ENCODE measurements at regions not wholly inside any gene's neighbourhood (a gene's known extent, or its start where the extent isn't known, plus 50 kb on each side); places are given as distances from the start of the nearest gene placed in this dataset.
A peak's percentile ranks its signal among the peaks of the same experiment; 100 is the strongest.

DNA sequence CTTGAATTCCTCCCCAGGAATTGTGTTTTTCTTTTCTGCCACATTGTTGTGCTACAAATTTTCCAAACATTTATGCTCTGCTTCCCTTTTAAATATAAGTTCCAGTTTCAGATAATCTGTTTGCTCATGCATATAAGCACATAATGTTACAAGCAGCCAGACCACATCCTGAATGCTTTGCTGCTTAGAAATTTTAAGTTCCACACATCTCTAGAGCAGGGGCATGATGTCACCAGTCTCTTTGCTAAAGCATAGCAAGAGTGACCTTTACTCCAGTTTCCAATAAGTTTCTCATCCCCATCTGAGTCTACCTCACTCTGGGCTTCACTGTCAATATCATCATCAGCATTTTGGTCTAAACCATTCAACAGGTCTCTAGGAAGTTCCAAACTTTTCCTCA, 932.5 kb downstream of the SH3BGRL start:
- H3K4me3 Mint-ChIP-seq, result peak overlapping the region; percentile 14
- peaks cover 6 to 10% of the 10 kb centered on the region in 2 donors for H3K4me1 Mint-ChIP-seq (ENCODE audit: low read depth in 2 of 2)
- peaks cover 9% of the 10 kb centered on the region for H3K9me3 Mint-ChIP-seq
- ATAC-seq (no peak), DNase-seq (ENCODE audit: low spot score) (no peak)
- no peak overlapping the region for H3K27ac Mint-ChIP-seq
- peaks cover 6% of the 10 kb centered on the region for H3K36me3 Mint-ChIP-seq
- peaks cover 0 to 2% of the 10 kb centered on the region in 2 donors for H3K27me3 Mint-ChIP-seq

GRCh38 chrX:82141942-82142341, 940.0 kb downstream of the SH3BGRL start:
- ATAC-seq (no peak), DNase-seq (ENCODE audit: low spot score) (no peak)
- Mint-ChIP-seq H3K9me3 (peaks cover 4% of the 10 kb centered on the region), H3K27me3 (peaks cover 0 to 3% of the 10 kb centered on the region in 2 donors), H3K27ac (no peak overlapping the region), H3K4me3 (no peak overlapping the region), H3K36me3 (peaks cover 7% of the 10 kb centered on the region), H3K4me1 (ENCODE audit: low read depth in 2 of 2) (peaks cover 0 to 15% of the 10 kb centered on the region in 2 donors)

DNA sequence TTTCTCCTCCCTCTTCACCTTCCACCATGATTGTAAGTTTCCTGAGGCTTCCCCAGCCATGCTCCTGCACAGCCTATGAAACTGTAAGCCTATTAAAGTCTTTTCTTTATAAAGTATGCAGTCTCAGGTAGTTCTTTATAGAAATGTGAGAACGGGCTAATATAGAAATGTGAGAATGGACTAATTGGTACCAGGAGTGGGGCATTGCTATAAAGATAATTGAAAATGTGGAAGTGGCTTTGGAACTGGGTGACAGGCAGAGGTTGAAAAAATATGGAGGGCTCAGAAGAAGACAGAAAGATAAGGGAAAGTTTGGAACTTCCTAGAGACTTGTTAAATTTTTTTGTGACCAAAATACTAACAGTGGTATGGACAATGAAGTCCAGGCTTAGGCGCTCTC, 959.3 kb downstream of the SH3BGRL start:
- no peak overlapping the region for H3K27ac Mint-ChIP-seq
- no peaks in the 10 kb centered on the region for H3K4me1 Mint-ChIP-seq (ENCODE audit: low read depth in 2 of 2)
- no peak for ATAC-seq
- H3K9me3 Mint-ChIP-seq, result peaks cover 6% of the 10 kb centered on the region
- no peaks in the 10 kb centered on the region for H3K27me3 Mint-ChIP-seq
- no peak for DNase-seq (ENCODE audit: low spot score)
- H3K36me3 Mint-ChIP-seq, result peaks cover 6% of the 10 kb centered on the region
- H3K4me3 Mint-ChIP-seq, result no peak overlapping the region

GRCh38 chrX:82163701-82164100, 961.8 kb downstream of the SH3BGRL start:
- ATAC-seq (no peak), DNase-seq (ENCODE audit: low spot score) (no peak)
- no peak overlapping the region for H3K27ac Mint-ChIP-seq
- peaks cover 11% of the 10 kb centered on the region for H3K36me3 Mint-ChIP-seq
- H3K4me1 Mint-ChIP-seq (ENCODE audit: low read depth in 2 of 2), result no peaks in the 10 kb centered on the region
- peaks cover 0 to 5% of the 10 kb centered on the region in 2 donors for H3K27me3 Mint-ChIP-seq
- no peak overlapping the region for H3K4me3 Mint-ChIP-seq
- peaks cover 14% of the 10 kb centered on the region for H3K9me3 Mint-ChIP-seq

GRCh38 chrX:82196866-82197265, 995.0 kb downstream of the SH3BGRL start:
- Mint-ChIP-seq H3K9me3 (no peaks in the 10 kb centered on the region), H3K36me3 (peaks cover 11% of the 10 kb centered on the region), H3K27me3 (no peaks in the 10 kb centered on the region), H3K27ac (no peak overlapping the region), H3K4me3 (no peak overlapping the region), H3K4me1 (ENCODE audit: low read depth in 2 of 2) (no peaks in the 10 kb centered on the region)
- DNase-seq (ENCODE audit: low spot score) (no peak), ATAC-seq (peak in 1 of 2 donors; percentile 56)

- Mint-ChIP-seq H3K27ac (no peak overlapping the region), H3K4me1 (ENCODE audit: low read depth in 2 of 2) (no peaks in the 10 kb centered on the region), H3K9me3 (peaks cover 3% of the 10 kb centered on the region), H3K4me3 (no peak overlapping the region), H3K27me3 (no peaks in the 10 kb centered on the region), H3K36me3 (no peaks in the 10 kb centered on the region)
- ATAC-seq (no peak), DNase-seq (ENCODE audit: low spot score) (no peak)
Observed at GRCh38 chrX:82208975-82209374, 1007.1 kb downstream of the SH3BGRL start.

DNA sequence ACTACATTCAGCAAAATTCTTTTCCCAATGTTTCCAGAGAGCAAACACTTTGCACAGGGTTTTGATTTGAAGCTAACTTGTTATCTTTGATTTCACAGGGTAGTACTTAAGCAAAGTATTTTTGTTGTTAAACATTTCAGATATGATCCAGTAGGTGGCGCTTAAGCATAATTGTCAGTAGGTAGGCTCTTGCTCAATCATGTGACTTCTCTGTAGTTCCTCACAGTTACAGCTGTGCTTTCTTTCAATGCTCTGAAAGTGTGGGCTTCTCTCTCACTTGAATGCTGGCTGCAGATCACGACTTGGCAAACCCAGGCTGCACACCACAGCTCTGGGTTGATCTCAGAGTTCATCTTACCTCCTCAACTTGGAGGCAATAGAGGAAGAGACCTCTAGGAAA, 1016.5 kb downstream of the SH3BGRL start:
- H3K4me3 Mint-ChIP-seq, result no peak overlapping the region
- ATAC-seq (no peak), DNase-seq (ENCODE audit: low spot score) (no peak)
- no peaks in the 10 kb centered on the region for H3K36me3 Mint-ChIP-seq
- peaks cover 0 to 3% of the 10 kb centered on the region in 2 donors for H3K27me3 Mint-ChIP-seq
- H3K4me1 Mint-ChIP-seq (ENCODE audit: low read depth in 2 of 2), result peaks cover 0 to 2% of the 10 kb centered on the region in 2 donors
- H3K27ac Mint-ChIP-seq, result no peak overlapping the region
- peaks cover 5% of the 10 kb centered on the region for H3K9me3 Mint-ChIP-seq

DNA sequence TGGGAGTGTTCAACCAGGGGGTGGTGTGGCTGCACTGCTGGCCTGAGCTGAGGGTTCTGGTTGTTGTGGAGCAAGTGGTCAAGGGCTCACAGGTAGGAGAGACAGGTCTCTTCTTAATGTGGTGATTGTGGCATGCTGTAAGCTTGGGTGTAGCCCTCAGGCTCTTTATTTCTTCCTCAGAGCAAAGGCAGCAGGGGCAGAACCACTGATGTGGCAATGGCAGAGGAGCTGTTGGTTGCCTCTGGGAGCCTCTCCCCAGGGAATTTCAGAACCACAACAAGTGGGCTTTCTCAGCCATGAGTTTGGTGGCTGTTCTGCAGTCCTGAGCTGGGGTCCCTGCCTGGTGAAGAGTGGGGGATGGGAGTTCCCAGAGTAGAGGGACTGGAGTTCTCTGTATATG, 1017.2 kb downstream of the SH3BGRL start:
- peaks cover 0 to 3% of the 10 kb centered on the region in 2 donors for H3K27me3 Mint-ChIP-seq
- H3K4me1 Mint-ChIP-seq (ENCODE audit: low read depth in 2 of 2), result peaks cover 0 to 2% of the 10 kb centered on the region in 2 donors
- no peak for ATAC-seq
- H3K27ac Mint-ChIP-seq, result no peak overlapping the region
- DNase-seq (ENCODE audit: low spot score), result no peak
- no peaks in the 10 kb centered on the region for H3K36me3 Mint-ChIP-seq
- H3K4me3 Mint-ChIP-seq, result no peak overlapping the region
- peaks cover 5% of the 10 kb centered on the region for H3K9me3 Mint-ChIP-seq

DNA sequence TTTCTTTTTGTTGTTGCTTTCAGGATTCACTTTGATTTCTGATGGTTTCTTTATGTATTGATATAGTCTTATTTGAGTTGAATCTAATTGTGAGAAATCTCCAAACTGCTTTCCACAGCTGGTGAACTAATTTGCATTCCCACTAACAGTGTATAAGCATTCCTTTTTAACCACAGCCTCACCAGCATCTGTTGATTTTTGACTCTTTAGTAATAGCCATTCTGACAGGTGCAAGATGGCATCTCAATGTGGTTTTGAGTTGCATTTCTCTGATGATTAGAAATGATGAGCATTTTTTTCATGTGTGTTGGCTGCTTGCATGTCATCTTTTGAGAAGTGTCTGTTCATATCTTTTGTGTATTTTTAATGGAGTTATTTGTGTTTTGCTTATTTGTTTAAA, 1023.1 kb downstream of the SH3BGRL start:
- H3K27me3 Mint-ChIP-seq, result no peaks in the 10 kb centered on the region
- H3K4me1 Mint-ChIP-seq (ENCODE audit: low read depth in 2 of 2), result no peaks in the 10 kb centered on the region
- H3K27ac Mint-ChIP-seq, result no peak overlapping the region
- H3K9me3 Mint-ChIP-seq, result no peaks in the 10 kb centered on the region
- H3K36me3 Mint-ChIP-seq, result no peaks in the 10 kb centered on the region
- DNase-seq (ENCODE audit: low spot score) (no peak), ATAC-seq (no peak)
- H3K4me3 Mint-ChIP-seq, result no peak overlapping the region

DNA sequence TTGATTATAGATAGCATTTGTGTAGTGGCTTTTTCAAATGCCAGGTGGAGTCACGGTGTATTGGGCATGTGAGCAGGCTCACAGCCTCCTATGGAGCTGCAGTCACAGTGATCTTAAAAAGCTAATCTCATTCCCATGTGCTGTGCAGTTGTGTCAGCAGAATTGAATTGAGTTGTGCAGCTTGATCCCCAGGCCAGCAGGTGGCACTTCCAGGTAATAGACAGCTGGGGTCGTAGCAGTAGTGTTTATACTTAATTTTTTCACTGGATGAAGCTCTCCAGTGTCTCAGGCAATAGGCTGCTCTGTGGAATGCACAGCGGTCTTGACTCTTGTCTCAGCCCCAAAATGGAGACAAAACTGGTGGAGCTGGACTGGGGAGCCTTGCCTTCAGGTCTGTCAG, 1028.1 kb downstream of the SH3BGRL start:
- Mint-ChIP-seq H3K27ac (no peak overlapping the region), H3K36me3 (no peaks in the 10 kb centered on the region), H3K9me3 (peaks cover 11% of the 10 kb centered on the region), H3K4me1 (ENCODE audit: low read depth in 2 of 2) (no peaks in the 10 kb centered on the region), H3K4me3 (no peak overlapping the region), H3K27me3 (peaks cover 0 to 2% of the 10 kb centered on the region in 2 donors)
- ATAC-seq, result no peak
- DNase-seq (ENCODE audit: low spot score), result no peak

- H3K27me3 Mint-ChIP-seq, result peaks cover 0 to 2% of the 10 kb centered on the region in 2 donors
- H3K36me3 Mint-ChIP-seq, result no peaks in the 10 kb centered on the region
- ATAC-seq, result no peak
- no peak overlapping the region for H3K27ac Mint-ChIP-seq
- DNase-seq (ENCODE audit: low spot score), result no peak
- H3K4me3 Mint-ChIP-seq, result no peak overlapping the region
- H3K9me3 Mint-ChIP-seq, result peaks cover 15% of the 10 kb centered on the region
- H3K4me1 Mint-ChIP-seq (ENCODE audit: low read depth in 2 of 2), result no peaks in the 10 kb centered on the region
Observed at GRCh38 chrX:82232679-82233078, 1030.8 kb downstream of the SH3BGRL start.

DNA sequence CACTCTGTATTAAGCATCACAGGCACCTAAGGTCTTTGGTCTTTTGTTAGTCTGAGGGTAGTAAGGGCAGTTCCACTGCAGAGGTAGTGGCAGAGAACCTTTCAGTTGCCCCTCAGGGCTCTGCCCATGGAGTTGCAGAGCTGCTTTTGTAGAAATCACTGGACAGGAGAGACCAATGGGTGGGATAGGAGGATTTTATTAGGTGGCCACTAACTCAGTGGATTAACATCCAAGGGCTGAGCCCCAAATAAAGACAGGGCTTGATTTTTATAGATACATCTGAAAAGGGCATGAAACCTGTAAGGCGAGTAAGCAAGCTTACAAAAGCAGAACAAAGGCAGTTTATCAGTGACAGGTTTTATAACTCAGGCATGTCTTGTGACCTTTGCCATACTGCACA, 1035.4 kb downstream of the SH3BGRL start:
- Mint-ChIP-seq H3K9me3 (peaks cover 16% of the 10 kb centered on the region), H3K4me1 (ENCODE audit: low read depth in 2 of 2) (no peaks in the 10 kb centered on the region), H3K27ac (no peak overlapping the region), H3K36me3 (peaks cover 5% of the 10 kb centered on the region), H3K4me3 (no peak overlapping the region), H3K27me3 (peaks cover 0 to 2% of the 10 kb centered on the region in 2 donors)
- no peak for DNase-seq (ENCODE audit: low spot score)
- no peak for ATAC-seq
